Daoy (cell line): ENCODE measurements at regions not wholly inside any gene's neighbourhood (a gene's known extent, or its start where the extent isn't known, plus 50 kb on each side); places are given as distances from the start of the nearest gene placed in this dataset.
"Not testable (repeated sequence)": the region's sequence is repeated elsewhere in the genome, so short reads cannot be mapped to it uniquely, and the experiment has no call there.

Experiments used
- DNase-seq: peaks from one replicate; pipeline ENCODE4 v3.0.0-alpha.2; 2015; ENCODE audit warnings: low read depth

DNA sequence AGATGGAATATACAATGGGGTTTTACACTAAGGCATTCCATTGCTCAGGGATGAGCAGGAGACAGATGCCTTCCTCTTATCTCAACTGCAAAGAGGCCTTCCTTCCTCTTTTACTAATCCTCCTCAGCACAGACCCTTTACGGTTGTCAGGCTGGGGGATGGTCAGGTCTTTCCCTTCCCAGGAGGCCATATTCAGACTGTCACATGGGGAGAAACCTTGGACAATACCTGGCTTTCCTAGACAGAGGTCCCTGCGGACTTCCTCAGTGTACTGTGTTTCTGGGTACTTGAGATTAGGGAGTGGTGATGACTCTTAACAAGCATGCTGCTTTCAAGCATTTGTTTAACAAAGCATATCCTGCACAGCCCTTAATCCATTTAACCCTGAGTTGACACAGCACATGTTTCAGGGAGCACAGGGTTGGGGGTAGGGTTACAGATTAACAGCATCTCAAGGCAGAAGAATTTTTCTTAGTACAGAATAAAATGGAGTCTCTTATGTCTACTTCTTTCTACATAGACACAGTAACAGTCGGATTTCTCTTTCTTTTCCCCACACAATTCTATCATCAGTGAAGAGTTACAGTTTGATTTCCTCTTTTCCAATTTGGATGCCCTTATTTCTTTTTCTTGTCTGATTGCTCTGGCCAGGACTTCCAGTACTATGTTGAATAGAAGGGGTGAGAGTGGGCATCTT lies 737.1 kb downstream of the TRHDE start:
- not testable (repeated sequence) for DNase-seq

DNA sequence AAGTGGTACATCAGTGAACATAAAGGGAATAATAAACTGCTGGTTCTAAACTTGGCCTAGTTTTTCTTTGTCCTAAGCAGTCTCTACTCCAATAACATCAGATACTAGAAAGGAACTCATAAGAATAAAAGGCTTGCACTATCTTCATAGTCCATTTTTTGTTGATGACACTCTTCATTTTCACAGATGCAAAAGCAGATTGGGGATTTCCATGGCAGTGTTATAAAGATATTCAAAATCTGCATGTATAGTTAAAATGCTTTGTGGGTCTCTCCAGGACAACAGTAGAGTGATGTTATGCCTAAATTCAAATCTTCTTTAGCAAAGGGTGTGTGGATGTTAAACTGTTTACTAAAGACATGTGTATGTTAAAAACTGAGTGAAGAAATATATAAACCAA lies 745.8 kb downstream of the TRHDE start:
- no peak for DNase-seq

DNA sequence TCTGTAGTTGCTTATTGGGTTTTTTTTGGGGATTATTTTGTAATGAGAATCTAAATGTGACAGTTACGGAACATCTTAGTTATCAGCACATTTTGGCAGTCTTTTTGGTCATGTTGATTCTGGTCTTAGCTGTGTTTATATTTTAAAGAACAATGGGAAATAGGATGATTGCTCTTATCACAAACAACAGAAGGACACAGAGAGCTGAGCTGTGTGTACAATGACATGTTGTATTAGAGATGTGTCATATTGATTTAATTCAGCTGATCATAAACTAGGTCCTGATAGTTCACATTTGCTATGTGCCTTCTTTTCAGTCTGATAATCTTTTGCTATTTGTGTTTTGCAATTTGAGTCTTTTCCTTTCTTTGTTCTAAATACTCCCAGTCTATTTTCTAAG lies 781.7 kb downstream of the TRHDE start:
- no peak for DNase-seq

DNA sequence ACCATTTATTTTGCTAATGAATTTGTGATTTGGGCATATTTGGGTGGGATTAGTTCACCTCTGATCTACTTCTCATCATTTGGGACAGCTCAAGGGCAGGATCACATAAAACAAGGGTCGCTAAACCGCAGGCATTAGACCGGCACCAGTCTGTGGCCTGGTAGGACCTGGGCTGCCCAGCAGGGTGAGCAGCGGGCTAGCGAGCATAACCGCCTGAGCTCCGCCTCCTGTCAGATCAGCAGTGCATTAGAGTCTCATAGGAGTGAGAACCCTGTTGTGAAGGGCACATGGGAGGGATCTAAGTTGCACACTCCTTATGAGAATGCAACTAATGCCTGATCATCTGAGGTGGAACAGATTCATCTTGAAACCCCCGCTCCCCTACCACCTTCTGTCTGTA lies 785.3 kb downstream of the TRHDE start:
- DNase-seq: no peak

DNA sequence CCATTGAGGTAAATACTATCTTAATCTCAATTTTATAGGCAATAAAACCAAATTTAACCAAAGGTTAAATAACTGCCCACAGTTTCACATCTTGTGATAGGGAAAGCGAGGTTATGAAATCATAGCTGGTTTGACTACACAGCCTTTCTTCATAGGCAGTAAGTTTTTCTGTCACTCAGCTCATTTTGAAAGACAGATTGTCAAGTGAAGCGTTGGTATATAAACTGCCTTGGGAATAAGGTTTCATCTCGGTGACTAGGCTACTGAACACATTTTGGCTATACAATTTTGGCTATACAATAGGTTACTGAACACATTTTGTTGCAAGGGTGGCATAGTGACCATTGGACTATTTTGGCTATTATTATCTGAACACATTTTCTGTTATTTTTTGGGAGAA lies 793.7 kb downstream of the TRHDE start:
- DNase-seq: no peak

DNA sequence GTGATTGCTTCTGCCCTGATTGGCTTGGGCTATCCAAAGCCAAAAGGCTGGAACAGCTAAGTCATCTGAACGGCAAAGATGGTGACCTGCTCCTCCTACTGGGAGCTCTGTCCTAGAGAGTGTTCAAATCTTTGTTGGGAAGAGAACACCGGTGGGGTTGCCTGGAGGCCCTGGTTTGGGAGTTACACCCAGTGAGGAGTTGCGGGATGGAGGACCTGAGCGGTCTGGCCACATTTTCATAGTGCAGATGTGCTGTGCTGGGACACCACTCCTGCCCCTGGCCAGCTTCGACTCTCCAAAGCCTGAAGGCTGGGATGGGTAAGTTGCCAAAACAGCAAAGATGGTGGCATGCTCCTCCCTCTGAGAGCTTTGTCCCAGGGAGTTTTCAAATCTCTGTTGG lies 795.4 kb downstream of the TRHDE start:
- no peak for DNase-seq

DNA sequence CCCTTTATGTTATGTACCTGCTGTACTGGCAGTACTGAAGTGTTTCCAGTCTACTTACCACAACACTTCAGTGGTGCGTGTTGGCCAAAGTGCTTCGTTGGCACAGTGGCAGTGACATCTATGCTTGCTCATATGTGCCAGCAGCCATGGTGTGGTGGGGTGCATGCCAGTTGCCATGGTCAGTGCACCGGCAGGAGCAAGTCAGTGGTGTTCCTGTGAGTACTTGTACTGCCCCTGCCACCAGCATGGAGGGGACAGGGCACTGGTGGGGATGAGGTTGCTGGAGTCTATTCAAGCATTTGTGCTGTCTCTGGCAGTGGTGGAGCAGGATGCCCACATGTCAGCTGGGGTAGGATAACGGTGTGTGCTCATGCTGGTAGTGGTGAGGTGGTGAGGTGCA lies 800.0 kb downstream of the TRHDE start:
- DNase-seq: no peak

DNA sequence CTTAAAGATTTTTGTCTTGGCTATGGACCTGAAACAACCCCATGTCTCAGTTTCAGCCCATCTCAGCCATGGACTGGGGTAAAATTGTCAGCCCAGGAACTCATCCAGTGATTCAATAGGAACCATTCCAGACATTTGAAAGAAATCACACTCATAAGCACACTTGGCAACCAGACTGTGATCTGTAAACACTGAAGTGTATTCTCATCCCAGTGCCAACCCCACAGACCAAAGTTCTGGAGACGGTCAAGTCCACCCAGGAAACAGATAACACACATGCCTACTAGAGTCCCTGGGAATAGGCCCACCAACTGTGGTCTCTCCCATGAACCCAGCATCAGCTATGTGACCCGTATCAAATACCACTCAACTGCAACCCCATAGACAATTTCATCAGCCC lies 804.6 kb downstream of the TRHDE start:
- DNase-seq: no peak

DNA sequence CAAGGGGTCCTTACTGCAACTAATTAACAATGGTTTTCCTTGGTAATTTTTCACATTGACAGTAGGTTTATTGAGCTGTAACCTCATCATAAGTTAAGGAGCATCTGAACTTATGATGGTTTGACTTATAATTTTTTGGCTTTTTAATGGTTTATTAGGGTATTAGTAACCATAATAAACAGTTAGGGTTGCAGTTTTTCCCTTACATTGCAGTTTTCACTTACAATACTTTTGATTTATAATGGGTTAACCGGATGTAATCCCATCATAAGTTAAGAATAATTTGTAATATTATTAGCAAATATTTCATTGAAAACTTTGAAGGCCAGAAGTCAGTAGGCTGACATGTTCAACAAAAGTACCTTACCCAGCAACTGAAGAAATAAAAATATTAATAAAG lies 811.6 kb downstream of the TRHDE start:
- DNase-seq: no peak

DNA sequence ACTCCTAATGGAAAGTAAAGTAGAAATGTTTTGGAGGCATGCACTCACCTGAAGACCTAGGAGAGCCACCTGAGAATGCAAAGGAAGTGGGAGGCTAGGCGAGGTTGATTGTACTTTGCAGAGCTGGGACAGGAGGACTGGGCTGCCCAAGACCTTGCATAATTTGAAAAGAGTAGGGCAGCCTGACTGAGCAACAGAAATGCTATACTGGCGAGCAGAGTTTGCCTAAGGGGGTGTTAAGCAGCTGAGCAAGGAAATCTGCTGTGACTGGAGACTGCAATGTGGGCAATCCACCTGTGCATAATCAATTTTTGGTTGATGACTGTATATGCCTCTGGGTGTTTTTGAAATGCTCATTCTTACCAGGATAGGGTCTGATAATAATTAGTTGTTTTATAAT lies 834.1 kb downstream of the TRHDE start:
- DNase-seq: no peak

DNA sequence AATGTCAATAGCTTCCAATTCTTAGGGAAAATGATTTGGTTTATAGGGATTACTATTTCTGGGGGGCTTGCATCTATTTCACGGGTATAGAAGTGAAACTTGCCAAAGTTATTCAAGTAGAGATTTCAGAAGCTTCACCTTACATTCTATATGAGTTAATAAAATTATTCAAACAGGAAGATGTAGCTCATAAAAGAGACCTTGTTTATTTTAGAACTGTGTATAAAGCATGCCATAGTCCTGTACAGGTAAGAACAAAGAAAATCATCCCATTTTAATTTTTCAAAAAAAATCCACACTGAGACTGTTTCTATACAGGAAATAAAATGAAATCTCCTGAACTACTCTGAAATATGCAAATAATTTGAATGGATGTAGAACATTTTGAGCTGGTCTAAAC lies 834.7 kb downstream of the TRHDE start:
- no peak for DNase-seq

DNA sequence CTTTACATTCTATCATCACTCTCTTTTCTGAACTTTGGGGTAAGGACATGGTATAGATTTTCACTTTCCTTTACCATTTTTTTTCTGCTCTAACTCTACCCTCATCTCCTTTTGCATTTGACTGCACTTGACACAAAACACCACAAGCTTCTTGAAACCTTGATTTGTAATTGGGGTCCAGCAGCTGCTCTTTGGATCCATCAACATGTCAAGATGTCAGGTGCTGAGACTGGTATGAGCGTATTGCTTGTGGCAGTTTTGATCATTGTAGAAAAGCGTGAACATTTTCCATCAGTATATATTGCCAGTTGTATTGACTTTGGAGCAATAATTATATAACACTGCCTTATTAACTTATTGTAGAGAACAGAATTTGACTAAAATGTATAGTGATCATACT lies 838.6 kb downstream of the TRHDE start:
- DNase-seq: no peak

DNA sequence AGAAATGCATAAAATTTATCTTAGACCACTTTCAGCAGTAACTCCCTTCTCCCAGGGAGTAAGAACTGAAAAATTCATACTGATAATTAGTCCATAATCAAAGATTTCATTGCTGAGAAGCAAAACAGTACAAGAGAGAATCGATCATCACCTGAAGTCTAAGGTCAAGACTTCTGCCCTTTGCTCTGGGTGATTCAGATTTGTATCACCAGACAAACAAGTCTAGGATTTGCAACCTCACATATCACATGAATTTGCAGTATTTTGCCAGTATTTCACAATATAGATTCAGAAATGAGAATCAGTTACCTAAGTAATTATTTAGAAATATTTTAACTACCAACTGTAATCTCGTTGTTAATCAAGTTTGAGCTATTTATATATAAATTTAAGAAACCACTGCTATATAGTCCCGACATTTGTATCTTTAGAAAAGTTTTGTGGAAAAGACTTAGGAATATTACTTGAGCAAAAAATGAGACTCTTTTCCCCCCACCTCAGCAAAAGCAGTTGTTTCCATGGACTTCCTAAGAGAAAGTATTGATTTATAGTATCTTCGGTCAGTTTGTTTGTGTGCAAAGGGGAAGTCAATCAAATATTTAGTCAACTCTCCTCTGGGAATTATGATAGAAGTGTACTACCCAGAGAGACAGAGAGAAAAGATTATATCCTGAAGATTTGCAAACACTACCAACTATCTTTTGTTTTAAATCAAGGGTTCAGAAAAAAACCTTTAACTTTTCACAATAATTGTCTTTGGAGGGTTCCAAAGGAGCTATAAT lies 840.1 kb downstream of the TRHDE start:
- DNase-seq: no peak

DNA sequence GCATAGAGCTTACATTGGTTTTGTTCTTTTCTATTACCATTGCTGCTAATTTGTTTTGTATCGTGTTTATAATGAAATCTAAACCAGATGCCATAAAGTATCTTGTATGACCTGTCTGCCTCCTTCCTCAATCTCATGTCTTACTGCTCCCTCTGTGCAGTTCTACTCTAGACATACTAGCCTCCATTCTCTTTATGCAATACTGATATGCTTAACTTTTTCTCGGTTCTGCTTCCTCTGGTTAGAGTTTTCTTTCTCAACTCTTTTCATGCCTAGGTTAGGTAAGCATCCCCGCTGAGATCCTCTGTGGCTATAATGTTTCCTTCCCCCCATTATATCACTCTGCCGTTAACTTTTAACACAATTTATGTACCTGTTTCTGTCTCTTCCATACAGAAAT lies 852.3 kb downstream of the TRHDE start:
- no peak for DNase-seq

DNA sequence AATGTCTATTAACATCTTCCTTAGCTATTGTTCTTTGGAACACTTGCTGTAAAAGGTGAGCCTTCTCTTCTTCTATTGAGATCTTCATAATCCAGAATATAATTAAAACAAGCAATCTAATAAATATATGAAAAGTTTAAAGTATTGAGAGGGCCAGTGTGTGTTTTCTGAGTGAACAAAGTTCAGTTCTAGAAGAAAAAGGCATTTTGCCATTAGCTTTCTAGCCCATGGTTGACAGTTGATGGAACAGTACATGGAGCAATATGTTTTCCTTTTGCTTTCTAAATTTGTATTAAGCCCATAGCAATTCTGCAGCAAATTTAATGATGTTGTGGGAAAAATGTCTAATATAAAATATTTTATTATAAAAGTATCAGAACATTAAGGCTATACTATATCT lies 853.0 kb downstream of the TRHDE start:
- DNase-seq: no peak

DNA sequence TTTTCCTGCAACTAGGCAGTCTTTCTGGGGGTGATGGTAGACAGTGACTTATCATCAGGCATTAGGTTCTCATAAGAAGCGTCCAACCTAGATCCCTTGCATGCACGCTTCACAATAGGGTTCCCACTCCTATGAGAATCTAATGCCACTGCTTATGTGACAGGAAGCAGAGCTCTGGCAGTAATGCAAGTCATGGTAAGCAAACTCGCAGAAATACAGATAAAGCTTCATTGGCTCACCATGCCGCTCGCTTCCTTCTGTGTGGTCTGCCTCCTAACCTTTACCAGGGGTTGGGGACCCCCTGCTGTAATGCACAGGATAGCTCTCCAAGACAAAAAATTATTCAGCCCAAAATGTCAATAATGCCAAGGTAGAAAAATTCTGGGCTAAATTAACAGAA lies 864.2 kb downstream of the TRHDE start:
- no peak for DNase-seq

DNA sequence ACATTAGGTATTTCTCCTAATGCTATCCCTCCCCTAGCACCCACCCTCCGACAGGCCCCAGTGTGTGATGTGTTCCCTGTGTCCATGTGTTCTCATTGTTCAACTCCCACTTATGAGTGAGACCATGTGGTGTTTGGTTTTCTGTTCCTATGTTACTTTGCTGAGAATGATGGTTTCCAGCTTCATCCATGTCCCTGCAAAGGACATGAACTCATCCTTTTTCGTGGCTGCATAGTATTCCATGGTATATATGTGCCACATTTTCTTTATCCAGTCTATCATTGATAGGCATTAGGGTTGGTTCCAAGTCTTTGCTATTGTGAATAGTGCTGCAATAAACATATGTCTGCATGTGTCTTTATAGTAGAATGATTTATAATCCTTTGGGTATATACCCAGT lies 867.5 kb downstream of the TRHDE start:
- DNase-seq: not testable (repeated sequence)

DNA sequence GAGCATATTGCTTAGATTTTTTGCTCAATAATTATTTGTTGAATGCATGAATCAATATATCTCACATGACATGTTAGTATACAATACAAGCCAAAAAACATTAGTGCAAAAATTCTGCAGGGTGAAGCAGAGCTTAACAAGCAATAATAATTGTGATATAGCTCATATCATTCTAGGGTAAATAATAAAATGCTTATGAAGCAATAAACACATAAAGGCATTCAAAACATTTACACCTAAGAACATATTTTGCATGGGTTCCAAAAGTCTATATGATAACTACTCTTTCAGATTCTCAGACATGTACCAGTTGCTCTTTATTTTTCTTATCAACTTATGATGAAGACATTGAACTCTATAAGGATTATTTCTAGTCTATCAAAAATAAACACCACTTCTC lies 886.2 kb downstream of the TRHDE start:
- no peak for DNase-seq

DNA sequence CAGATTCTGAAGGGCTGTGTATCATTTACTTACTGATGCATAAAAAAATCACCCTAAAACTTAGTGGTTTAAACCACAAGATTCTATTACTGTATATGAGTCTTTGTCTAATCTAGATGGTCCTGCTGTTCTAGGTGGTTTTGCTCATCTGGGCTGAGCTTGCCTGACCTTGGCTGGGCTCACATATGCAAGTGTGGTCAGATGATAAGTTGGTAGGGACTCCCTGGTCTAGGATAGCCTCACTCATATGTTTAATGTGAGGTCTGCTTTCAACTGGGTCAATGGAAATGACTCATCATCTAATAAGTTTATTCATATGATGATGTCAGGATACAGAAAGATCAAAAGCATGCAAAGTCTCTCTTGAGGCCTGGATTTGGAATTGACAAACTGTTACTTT lies 887.8 kb downstream of the TRHDE start:
- no peak for DNase-seq

DNA sequence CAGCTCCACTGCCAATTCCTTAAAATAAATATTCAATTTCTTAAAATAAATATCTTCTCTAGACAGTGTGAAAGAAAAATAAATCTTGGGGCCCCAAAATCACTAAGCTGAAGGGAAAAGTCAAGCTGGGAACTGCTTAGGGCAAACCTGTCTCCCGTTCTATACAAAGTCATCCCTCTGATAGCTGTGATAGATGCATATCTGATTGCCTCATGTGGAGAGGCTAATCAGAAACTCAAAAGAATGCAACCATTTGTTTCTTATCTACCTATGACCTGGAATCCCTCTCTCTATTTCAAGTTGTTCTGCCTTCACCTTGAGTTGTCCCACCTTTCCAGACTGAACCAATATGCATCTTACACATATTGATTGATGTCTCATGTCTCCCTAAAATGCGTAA lies 889.8 kb downstream of the TRHDE start:
- DNase-seq: no peak

DNA sequence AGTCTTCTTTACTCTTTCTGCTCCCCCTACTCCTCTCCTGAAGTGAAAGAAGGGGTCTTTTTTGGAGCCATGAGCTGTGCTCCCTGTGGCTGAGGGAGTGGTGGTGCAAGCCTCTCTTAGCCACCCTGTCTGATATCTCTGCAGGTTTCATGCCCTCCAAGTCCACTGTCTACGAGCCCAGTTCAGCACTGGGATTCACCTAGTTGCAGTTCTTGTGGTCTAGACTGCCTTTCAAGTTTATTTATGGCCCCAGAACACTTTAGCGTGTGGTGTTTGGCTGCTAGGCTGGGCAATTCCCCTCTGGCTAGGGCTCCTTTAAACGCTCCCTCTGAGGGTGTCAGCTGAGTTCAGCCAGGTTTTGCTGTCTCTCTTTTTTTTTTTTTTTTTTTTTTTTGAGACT lies 908.6 kb downstream of the TRHDE start:
- no peak for DNase-seq

DNA sequence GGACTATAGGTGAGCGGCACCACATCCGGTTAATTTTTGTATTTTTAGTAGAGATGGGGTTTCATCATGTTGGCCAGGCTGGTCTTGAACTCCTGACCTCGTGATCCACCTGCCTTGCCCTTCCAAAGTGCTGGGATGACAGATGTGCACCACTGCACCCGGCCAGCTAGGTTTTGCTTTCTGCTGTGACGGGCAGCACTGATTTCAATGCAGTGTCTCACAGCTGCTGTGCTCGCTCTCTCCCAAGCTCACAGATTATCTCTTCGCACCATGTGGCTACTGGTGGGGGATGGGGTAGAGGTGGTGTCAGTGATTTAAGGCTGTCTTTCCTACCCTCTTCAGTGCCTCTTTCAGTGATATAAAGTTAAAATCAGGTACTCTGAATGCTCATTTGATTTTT lies 909.1 kb downstream of the TRHDE start:
- no peak for DNase-seq

DNA sequence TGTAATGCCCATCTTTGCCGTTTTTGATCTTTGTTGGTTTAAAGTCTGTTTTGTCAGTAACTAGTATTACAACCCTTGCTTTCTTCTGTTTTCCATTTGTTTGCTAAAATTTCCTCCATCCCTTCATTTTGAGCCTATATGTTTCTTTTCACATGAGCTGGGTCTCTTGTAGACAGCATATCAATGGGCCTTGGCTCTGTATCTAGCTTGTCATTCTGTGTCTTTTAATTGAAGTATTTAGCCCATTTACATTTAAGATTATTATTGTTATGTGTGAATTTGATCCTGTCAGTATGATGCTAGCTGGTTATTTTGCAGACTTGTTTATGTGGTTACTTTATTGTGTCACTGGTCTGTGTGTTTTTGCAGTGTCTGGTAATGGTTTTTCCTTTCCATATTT lies 913.2 kb downstream of the TRHDE start:
- DNase-seq: no peak

DNA sequence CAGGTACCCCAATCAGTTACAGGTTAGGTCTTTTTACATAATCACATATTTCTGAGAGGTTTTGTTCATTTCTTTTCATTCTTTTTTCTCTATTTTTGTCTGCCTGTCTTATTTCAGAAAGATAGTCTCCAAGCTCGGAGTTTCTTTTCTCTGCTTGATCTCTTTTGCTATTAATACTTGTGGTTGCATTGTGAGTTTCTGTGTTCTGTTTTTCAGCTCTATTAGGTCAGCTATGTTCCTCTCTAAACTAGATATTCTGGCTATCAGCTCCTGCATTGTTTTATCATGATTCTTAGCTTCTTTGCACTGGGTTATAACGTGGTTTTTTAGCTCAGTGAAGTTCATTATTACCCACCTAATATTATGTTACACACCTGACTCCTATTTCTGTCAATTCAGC lies 914.1 kb downstream of the TRHDE start:
- no peak for DNase-seq
